Activated effector memory CD4-positive, alpha-beta T cell treated with Interleukin-2 at 50 U/mL for 16 hours (primary cell): ENCODE measurements at regions not wholly inside any gene's neighbourhood (a gene's known extent, or its start where the extent isn't known, plus 50 kb on each side); places are given as distances from the start of the nearest gene placed in this dataset.
"Not testable (repeated sequence)": the region's sequence is repeated elsewhere in the genome, so short reads cannot be mapped to it uniquely, and the experiment has no call there.

ENCODE experiments used
- DNase-seq: peaks from one replicate; pipeline ENCODE4 v3.0.0-alpha.2; 2020

DNA sequence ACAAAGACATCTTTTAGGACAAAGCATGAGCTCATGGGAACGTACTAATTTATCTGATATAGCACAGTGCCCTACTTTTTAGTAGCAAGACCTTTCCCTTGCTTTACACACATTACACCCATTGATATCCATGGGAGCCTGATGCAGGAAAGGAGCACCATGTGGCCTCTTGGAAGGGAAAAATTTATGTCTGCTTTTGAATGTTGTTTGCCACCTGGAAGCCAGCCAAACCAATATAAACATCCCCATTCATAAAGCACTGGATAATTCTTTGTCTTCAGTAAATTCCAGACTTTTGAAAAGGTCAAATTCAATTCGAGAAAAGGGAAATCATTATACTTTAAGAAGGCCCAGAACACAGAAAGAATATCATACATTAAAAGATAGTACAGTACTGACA is 152.3 kb upstream of the BEND6 start:
- no peak for DNase-seq

- no peak for DNase-seq
Observed at GRCh38 chr6:56799989-56800388, 154.9 kb upstream of the BEND6 start.

- DNase-seq, result no peak
Observed at GRCh38 chr6:56798163-56798562, 155.5 kb upstream of the DST start.

GRCh38 chr6:56796196-56796532 is 153.5 kb upstream of the DST start:
- no peak for DNase-seq

GRCh38 chr6:56795466-56796195 is 152.9 kb upstream of the DST start:
- no peak for DNase-seq

DNA sequence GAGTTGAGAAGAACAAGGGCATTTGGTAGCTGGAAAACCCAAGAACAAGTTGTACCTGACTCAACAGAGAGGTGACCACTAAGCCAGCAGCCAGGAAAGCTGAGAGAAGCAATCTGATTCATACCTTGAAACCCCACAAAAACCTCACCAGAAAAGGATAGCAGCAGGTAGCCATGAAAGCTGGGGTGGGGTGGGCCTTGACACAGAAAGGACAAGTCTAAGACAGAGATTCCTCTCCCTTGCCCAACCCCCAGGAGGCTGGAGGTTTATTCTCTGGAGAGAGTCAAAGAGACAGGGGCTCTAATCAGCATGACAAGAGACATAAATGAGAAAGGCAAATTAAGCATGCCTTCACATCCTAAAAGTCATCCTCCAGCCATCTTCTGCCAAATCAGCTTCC is 151.7 kb upstream of the DST start:
- no peak for DNase-seq

DNA sequence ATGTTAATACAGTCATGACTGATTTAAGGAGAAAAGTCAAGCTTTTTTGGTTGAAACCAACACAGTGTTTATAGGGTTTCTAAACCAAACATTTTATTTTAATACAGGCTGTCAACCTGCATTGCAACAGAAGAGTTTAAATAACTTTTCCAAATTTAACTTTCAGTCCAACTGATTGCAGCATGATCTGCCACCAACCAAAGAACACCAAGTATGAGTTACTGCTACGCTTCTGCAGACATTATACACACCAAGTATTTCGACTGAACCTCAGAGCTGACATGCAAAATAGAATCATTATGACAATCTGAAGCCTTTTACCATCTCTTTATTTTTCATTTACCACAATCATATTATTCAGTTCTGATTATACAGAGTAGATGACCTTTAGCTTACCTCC is 151.2 kb upstream of the DST start:
- DNase-seq, result no peak

- no peak for DNase-seq
Observed at GRCh38 chr6:56790414-56790813, 147.7 kb upstream of the DST start.

DNA sequence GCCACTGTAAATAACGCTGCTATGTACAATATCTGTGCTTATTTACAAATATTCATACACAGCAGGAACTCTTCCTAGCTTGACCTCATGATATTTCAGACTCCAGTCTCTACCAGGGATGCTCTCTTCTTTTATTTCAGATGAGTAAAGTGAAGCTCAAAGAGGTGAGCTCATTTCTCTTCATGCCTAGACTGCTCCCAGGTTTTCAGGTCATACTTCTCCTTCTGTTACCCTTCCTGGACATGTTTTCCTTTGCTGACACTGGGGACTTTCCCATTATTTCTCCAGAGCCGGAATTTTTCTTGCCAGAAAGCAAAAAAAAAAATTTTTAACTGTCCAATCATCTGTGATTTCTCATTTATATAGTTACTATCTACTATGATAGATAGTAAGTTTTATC is 147.2 kb upstream of the DST start:
- no peak for DNase-seq

DNA sequence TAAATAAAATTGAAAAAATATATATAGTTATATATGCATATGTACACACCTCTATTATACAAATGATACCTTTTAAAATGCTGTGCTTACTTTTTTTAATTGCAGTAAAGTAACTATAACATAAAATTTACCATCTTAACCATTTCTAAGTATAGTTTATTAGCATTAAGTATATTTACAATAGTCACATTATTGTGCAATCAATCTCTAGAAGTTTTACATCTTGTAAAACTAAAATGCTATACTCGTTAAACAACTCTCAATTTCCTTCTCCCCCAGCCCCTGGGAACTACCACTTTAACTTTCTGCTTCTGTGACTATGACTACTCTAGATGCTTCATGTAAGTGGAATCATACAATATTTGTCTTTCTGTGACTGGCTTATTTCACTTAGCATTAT is 146.7 kb upstream of the DST start:
- no peak for DNase-seq

- no peak for DNase-seq
Observed at GRCh38 chr6:56787209-56787608, 144.5 kb upstream of the DST start.

DNA sequence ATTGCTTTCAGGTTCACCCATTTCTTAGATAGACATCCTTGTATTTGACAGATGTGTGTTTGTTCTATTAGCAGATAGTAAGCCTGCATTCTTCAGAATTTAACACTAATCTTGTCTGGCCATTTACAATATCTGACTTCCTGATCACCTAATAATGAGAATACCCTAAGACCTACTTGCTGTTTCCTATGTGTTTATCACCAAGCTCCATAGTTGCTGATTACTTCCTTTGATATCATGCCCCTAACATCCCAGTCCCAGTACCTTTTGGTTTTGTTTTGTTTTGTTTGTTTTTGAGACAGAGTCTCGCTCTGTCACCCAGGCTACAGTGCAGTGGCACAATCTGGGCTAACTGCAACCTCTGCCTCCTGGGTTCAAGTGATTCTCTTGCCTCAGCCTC is 143.6 kb upstream of the DST start:
- DNase-seq, result no peak

- not testable (repeated sequence) for DNase-seq
Observed at GRCh38 chr6:56785536-56785935, 142.8 kb upstream of the DST start.

DNA sequence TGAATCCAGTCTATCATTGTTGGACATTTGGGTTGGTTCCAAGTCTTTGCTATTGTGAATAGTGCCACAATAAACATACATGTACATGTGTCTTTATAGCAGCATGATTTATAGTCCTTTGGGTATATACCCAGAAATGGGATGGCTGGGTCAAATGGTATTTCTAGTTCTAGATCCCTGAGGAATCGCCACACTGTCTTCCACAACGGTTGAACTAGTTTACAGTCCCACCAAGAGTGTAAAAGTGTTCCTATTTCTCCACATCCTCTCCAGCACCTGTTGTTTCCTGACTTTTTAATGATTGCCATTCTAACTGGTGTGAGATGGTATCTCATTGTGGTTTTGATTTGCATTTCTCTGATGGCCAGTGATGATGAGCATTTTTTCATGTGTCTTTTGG is 137.4 kb upstream of the DST start:
- DNase-seq, result not testable (repeated sequence)

DNA sequence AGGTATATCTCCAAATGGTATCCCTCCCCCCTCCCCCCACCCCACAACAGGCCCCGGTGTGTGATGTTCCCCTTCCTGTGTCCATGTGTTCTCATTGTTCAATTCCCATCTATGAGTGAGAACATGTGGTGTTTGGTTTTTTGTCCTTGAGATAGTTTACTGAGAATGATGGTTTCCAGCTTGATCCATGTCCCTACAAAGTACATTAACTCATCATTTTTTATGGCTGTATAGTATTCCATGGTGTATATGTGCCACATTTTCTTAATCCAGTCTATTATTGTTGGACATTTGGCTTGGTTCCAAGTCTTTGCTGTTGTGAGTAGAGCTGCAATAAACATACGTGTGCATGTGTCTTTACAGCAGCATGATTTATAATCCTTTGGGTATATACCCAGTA is 135.8 kb upstream of the DST start:
- not testable (repeated sequence) for DNase-seq

DNA sequence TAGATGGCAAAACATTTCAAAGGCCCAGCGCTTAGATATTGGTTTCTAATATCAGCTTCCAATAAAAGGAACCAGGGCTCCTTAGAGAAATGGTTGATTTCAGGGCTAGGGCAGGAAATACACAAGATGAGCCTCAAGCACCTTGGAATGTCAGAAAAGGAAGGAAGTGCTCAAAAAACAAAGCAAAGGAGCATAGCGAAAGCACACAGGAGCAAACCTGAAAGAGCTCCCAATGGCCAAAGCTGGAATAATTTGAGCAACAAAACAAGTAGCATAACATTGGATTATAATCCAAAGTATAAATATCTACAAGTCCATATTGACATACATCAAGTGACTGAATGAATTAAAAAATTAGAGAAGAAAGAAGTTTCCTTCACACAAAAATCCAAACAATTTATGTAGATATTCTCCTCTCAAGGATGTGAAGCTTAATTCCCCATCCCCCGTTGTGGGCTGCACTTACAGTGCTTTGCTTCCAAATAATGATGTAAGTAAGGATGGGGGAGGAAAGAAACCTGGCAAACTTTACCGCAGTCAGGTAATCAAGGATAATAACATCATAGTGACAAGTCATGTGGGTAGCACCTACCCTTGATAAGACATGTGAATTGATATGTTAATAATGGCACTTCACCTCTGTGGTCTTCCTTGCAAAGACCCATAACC is 132.9 kb upstream of the DST start:
- no peak for DNase-seq

DNA sequence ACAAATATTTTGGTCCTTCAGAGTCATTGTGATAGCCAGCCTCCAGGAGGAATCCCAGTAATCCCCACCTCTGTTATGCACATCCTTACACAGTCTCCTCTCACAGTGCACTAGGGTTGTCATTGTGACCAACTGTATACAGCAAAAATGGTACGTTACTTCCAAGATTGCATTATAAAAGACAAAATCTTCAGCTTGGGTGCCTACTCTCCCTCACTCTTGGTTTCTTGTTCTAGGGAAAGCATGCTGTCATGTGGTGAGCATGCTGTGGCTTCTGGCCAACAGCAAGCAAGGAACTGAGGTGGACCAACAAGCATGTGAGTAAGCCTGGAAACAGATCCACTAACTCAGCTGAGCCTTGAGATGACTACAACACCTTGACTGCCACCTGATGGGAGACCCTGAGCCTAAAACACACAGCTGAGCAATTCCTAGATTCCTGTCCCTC is 130.1 kb upstream of the DST start:
- DNase-seq, result no peak

DNA sequence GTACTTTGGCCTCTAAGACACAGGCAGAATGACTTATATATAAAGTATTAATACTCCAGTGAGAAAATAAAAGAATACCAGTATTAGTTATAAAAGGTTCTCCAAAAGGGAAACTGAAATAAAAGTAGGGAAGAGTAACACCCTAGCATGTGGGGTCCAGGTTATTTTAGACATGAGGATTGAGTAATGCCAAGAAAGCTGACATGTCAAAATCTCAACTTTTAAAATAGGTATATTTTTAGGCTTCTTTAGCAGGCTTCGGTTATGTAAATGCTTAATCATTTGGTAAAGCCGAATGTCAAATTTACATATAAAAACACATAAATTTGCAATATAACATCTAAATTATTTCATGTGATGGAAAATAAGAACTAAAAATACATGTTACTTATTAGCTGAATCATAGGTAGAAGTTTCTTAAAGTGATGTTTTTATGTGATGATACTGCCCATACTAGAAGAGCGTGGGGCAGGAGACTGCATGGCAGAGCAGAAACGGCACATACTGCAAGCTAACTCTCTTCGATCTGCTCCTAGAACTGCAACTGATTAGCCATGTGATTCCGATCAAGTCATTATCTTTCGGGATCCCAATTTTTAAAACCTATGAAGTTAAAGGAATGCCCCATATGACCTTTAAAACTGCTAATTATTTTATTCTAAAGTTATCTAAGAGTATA is 129.4 kb upstream of the DST start:
- no peak for DNase-seq

DNA sequence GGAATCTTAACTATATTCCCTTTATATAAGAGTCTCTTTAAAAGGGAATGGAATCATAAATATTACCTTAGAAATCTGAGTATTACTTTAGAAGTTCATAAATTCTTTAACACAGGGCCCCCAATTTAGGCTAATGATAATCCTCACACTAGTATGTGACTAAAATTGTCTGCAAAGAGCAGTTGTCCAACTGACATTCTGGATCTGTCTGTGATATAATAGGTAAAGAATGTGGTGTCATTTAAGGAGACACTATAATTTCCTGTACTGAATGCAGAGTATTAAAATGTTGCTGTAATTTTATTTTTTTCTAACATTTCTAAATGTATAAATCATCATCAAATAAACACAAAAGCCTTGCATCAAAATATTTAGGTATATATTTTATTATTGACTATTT is 128.5 kb upstream of the DST start:
- DNase-seq, result no peak

- no peak for DNase-seq
Observed at GRCh38 chr6:56770011-56770520, 127.4 kb upstream of the DST start.

DNA sequence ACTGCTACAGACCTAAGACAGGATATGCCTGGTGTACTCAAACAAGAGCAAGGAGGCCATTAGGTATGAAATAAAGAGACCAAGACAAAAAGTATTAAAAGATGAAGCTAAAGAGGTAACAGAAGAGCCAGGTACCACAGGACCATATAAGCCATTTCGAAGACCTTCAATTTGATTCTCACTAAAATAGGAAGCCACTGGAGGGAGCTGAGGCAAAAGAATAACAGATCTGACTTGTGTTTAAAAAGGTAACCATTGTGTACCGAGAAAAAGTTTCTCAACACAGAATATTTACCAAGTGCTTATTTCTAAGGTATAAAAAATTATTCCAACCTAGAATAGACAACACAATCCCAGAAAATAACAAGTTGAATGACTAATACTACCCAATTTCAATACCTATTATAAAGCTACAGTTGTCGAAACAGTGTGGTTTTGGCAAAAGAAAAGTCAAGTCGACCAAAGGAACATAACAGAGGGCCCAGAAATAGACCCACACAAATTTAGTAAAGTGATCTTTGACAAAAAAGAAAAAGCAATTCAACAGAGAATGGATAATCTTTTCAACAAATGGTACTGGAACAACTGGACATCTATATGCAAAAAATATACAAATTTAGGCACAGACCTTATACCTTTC is 125.3 kb upstream of the DST start:
- DNase-seq, result no peak

GRCh38 chr6:56767435-56767834 is 124.7 kb upstream of the DST start:
- DNase-seq, result no peak

DNA sequence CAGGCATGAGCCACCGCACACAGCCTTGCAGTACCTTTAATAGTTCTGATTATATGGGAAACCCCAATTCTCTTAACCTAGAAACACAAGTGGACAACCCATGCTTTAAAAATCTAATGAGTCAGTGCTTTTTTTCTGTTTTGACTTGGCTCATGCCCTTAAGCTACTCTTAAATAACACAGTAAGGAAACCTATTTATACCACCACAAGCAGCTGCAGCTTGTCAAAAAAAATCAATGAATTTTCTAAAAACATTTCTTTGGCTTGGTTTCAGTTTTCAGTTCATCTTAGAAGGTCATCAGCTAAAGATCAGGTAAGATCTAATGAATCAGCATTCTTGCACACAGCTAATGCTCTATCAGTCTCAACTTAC is 124.1 kb upstream of the DST start:
- no peak for DNase-seq
